ENCODE measurements at regions not wholly inside any gene's neighbourhood (a gene's known extent, or its start where the extent isn't known, plus 50 kb on each side); places are given as distances from the start of the nearest gene placed in this dataset.
A peak's percentile ranks its signal among the peaks of the same experiment; 100 is the strongest.
"Not testable (repeated sequence)": the region's sequence is repeated elsewhere in the genome, so short reads cannot be mapped to it uniquely, and the experiment has no call there.

- intact Hi-C loops (cut with DNase I): no loop called here
- peak; percentile 77 to 86 for ATAC-seq
- DNase-seq: no peak
Observed at GRCh38 chr6:163860287-163861081, 446.0 kb downstream of the QKI start.

- ATAC-seq, DNase-seq: not testable (repeated sequence)
- intact Hi-C loops (cut with DNase I): loop anchor here in 1 of 2 donors (10.0 kb wide), 1 partner anchor 66 kb away; no protein-coding TSS in a partner anchor
Observed at GRCh38 chr6:163858870-163859269, 444.4 kb downstream of the QKI start.

GRCh38 chr6:163857421-163857820, 442.9 kb downstream of the QKI start:
- DNase-seq (no peak), ATAC-seq (no peak)
- intact Hi-C loops (cut with DNase I): loop anchor here in 1 of 2 donors (10.0 kb wide), 1 partner anchor 67 kb away; no protein-coding TSS in a partner anchor

- no peak for ATAC-seq
- intact Hi-C loops (cut with DNase I): loop anchor here in 1 of 2 donors (10.0 kb wide), 1 partner anchor 74 kb away; no protein-coding TSS in a partner anchor
Observed at GRCh38 chr6:163850874-163851273, 436.4 kb downstream of the QKI start.

GRCh38 chr6:163844761-163845160, 430.2 kb downstream of the QKI start:
- intact Hi-C loops (cut with DNase I): no loop called here
- ATAC-seq: no peak
- DNase-seq: no peak

More at GRCh38 chr6:163850874-163851273, 436.4 kb downstream of the QKI start:
- DNase-seq: no peak

GRCh38 chr6:163844357-163844756, 429.8 kb downstream of the QKI start:
- no peak for DNase-seq
- intact Hi-C loops (cut with DNase I): no loop called here
- peak in 1 of 2 donors; percentile 58 for ATAC-seq

- intact Hi-C loops (cut with DNase I): no loop called here
- DNase-seq (no peak), ATAC-seq (peak in 1 of 2 donors; percentile 30)
Observed at GRCh38 chr6:163843218-163843617, 428.7 kb downstream of the QKI start.

GRCh38 chr6:163842467-163842866, 427.9 kb downstream of the QKI start:
- no peak for DNase-seq
- ATAC-seq: no peak
- intact Hi-C loops (cut with DNase I): no loop called here

GRCh38 chr6:163841733-163842132, 427.2 kb downstream of the QKI start:
- ATAC-seq: no peak
- intact Hi-C loops (cut with DNase I): no loop called here
- no peak for DNase-seq

GRCh38 chr6:163841326-163841725, 426.8 kb downstream of the QKI start:
- ATAC-seq (no peak), DNase-seq (no peak)
- intact Hi-C loops (cut with DNase I): no loop called here

- intact Hi-C loops (cut with DNase I): no loop called here
- no peak for DNase-seq
- no peak for ATAC-seq
Observed at GRCh38 chr6:163840880-163841279, 426.4 kb downstream of the QKI start.

GRCh38 chr6:163839296-163839695, 424.8 kb downstream of the QKI start:
- ATAC-seq (no peak), DNase-seq (no peak)
- intact Hi-C loops (cut with DNase I): loop anchor here in 1 of 2 donors (5.0 kb wide), 1 partner anchor 268 kb away; no protein-coding TSS in a partner anchor

- intact Hi-C loops (cut with DNase I): loop anchor here in 1 of 2 donors (5.0 kb wide), 1 partner anchor 269 kb away; no protein-coding TSS in a partner anchor
- ATAC-seq (peak; percentile 75 to 85), DNase-seq (peak; percentile 23)
Observed at GRCh38 chr6:163837691-163838431, 423.3 kb downstream of the QKI start.

- intact Hi-C loops (cut with DNase I): loop anchor here in 1 of 2 donors (5.0 kb wide), 1 partner anchor 270 kb away; no protein-coding TSS in a partner anchor
- ATAC-seq (no peak), DNase-seq (no peak)
Observed at GRCh38 chr6:163836876-163837690, 422.6 kb downstream of the QKI start.

- ATAC-seq: no peak
- no peak for DNase-seq
- intact Hi-C loops (cut with DNase I): loop anchor here in 1 of 2 donors (5.0 kb wide), 1 partner anchor 272 kb away; no protein-coding TSS in a partner anchor
Observed at GRCh38 chr6:163835439-163836171, 421.1 kb downstream of the QKI start.

- intact Hi-C loops (cut with DNase I): no loop called here
- no peak for DNase-seq
- no peak for ATAC-seq
Observed at GRCh38 chr6:163834226-163834970, 419.9 kb downstream of the QKI start.

- intact Hi-C loops (cut with DNase I): no loop called here
- DNase-seq (no peak), ATAC-seq (no peak)
Observed at GRCh38 chr6:163831736-163832135, 417.2 kb downstream of the QKI start.

- no peak for ATAC-seq
- intact Hi-C loops (cut with DNase I): no loop called here
- no peak for DNase-seq
Observed at GRCh38 chr6:163830641-163831040, 416.1 kb downstream of the QKI start.
